SK-N-SH treated with all-trans-retinoic acid at 6 μM for 48 hours (cell line): ENCODE measurements at regions not wholly inside any gene's neighbourhood (a gene's known extent, or its start where the extent isn't known, plus 50 kb on each side); places are given as distances from the start of the nearest gene placed in this dataset.

Experiments
- ATAC-seq: fragments of 200-7000 bp; cut with Tn5 transposase; 3 replicates; pipeline ENCODE4 v1.9.1; 2020; ENCODE audit warnings: mild to moderate bottlenecking, moderate library complexity
- ARNTL ChIP-seq: fragments of 450-650 bp; formaldehyde crosslinking; IDR thresholded peaks from 2 replicates; pipeline ENCODE4 v1.5.0; 2020; ENCODE audit warnings: low read depth, mild to moderate bottlenecking, moderate library complexity, borderline replicate concordance
- BACH2 ChIP-seq: fragments of 250-450 bp; sonication (Bioruptor Pico); IDR thresholded peaks from 2 replicates; pipeline ENCODE4 v1.9.0; 2021; ENCODE audit warnings: mild to moderate bottlenecking, borderline replicate concordance
- CSDC2 ChIP-seq: fragments of 250-450 bp; sonication (Bioruptor Pico); IDR thresholded peaks from 2 replicates; pipeline ENCODE4 v1.5.0; 2020; ENCODE audit warnings: mild to moderate bottlenecking, moderate library complexity
- ESRRG ChIP-seq: fragments of 250-450 bp; sonication (Bioruptor Pico); IDR thresholded peaks from 2 replicates; pipeline ENCODE4 v1.6.1; 2021; ENCODE audit warnings: mild to moderate bottlenecking
- GLIS3 ChIP-seq: fragments of 250-450 bp; sonication (Bioruptor Pico); IDR thresholded peaks from 2 replicates; pipeline ENCODE4 v1.5.0; 2020; ENCODE audit warnings: mild to moderate bottlenecking, moderate library complexity
- ISL1 ChIP-seq: fragments of 250-450 bp; sonication (Bioruptor Pico); IDR thresholded peaks from 2 replicates; pipeline ENCODE4 v2.1.2; 2022; ENCODE audit warnings: mild to moderate bottlenecking, moderate library complexity
- OSR1 ChIP-seq: fragments of 250-450 bp; sonication (Bioruptor Pico); IDR thresholded peaks from 2 replicates; pipeline ENCODE4 v1.8.0; 2022; ENCODE audit warnings: moderate library complexity, mild to moderate bottlenecking, inconsistent platforms
- PPARA ChIP-seq: fragments of 250-450 bp; sonication (Bioruptor Pico); IDR thresholded peaks from 2 replicates; pipeline ENCODE4 v1.5.0; 2020; ENCODE audit warnings: mild to moderate bottlenecking, borderline replicate concordance
- RARB ChIP-seq: fragments of 250-450 bp; sonication (Bioruptor Pico); IDR thresholded peaks from 2 replicates; pipeline ENCODE4 v1.8.0; 2021; ENCODE audit warnings: mild to moderate bottlenecking, moderate library complexity
- SNAI2 ChIP-seq: fragments of 250-450 bp; sonication (Bioruptor Pico); IDR thresholded peaks from 2 replicates; pipeline ENCODE4 v1.5.0; 2020; ENCODE audit warnings: mild to moderate bottlenecking, moderate library complexity
- TCF4 ChIP-seq: fragments of 250-450 bp; sonication (Bioruptor Pico); IDR thresholded peaks from 2 replicates; pipeline ENCODE4 v1.8.0; 2021; ENCODE audit warnings: mild to moderate bottlenecking, moderate library complexity, borderline replicate concordance
- TOX ChIP-seq: fragments of 250-450 bp; sonication (Bioruptor Pico); IDR thresholded peaks from 2 replicates; pipeline ENCODE4 v1.8.0; 2021; ENCODE audit warnings: mild to moderate bottlenecking, moderate library complexity, borderline replicate concordance
- ZFP3 ChIP-seq: fragments of 250-450 bp; sonication (Bioruptor Pico); IDR thresholded peaks from 2 replicates; pipeline ENCODE4 v1.5.0; 2020; ENCODE audit warnings: mild to moderate bottlenecking, moderate library complexity
- ZNF565 ChIP-seq: fragments of 450-650 bp; formaldehyde crosslinking; conservative IDR thresholded peaks from 2 replicates; pipeline ENCODE4 v1.5.0; 2020; ENCODE audit warnings: low read depth, mild to moderate bottlenecking, moderate library complexity
- ZNF70 ChIP-seq: fragments of 450-650 bp; formaldehyde crosslinking; IDR thresholded peaks from 2 replicates; pipeline ENCODE4 v1.5.0; 2020; ENCODE audit warnings: mild to moderate bottlenecking, moderate library complexity
- ZNF8 ChIP-seq: fragments of 450-650 bp; formaldehyde crosslinking; IDR thresholded peaks from 2 replicates; pipeline ENCODE4 v1.5.0; 2020; ENCODE audit warnings: mild to moderate bottlenecking, moderate library complexity
- TF ChIP-seq, protein P1 (sequence below): fragments of 250-450 bp; sonication (Bioruptor Pico); IDR thresholded peaks from 2 replicates; pipeline ENCODE4 v1.5.1; 2021; ENCODE audit warnings: mild to moderate bottlenecking, moderate library complexity
- TF ChIP-seq, protein P2 (sequence below): fragments of 250-450 bp; sonication (Bioruptor Pico); IDR thresholded peaks from 2 replicates; pipeline ENCODE4 v1.8.0; 2020; ENCODE audit warnings: mild to moderate bottlenecking, moderate library complexity, borderline replicate concordance
- TF ChIP-seq, protein P3 (sequence below): fragments of 250-450 bp; sonication (Bioruptor Pico); IDR thresholded peaks from 2 replicates; pipeline ENCODE4 v1.5.1; 2020; ENCODE audit warnings: low read depth, mild to moderate bottlenecking, moderate library complexity
- TF ChIP-seq, protein P4 (sequence below): fragments of 250-450 bp; sonication (Bioruptor Pico); IDR thresholded peaks from 2 replicates; pipeline ENCODE4 v1.5.0; 2020; ENCODE audit warnings: mild to moderate bottlenecking, moderate library complexity
- TF ChIP-seq, protein P5 (sequence below): fragments of 250-450 bp; sonication (Bioruptor Pico); IDR thresholded peaks from 2 replicates; pipeline ENCODE4 v1.8.0; 2021; ENCODE audit warnings: low read depth, mild to moderate bottlenecking, moderate library complexity, borderline replicate concordance

DNA sequence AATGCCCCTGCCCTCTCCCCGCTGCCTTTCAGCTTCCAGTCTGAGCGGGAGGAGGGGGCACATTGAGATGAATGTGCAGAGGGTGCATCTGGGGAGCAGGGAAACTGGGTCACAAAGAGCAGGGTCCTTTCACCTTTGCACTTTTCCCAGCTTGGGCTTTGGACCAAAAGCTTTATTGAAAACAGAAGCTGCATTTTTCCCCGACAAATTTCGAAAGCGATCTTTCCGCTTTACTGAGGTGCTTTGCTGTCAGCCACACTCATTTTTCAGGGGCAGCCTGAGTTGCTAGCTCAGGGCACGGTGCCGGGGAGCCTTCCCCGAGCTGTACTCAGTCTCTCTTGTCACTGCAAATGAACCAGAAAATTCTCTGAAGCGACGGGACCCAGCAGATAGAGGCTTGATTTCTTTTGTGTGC is 283.7 kb upstream of the SOX4 start (continued):
- TF ChIP-seq, protein P1, sequence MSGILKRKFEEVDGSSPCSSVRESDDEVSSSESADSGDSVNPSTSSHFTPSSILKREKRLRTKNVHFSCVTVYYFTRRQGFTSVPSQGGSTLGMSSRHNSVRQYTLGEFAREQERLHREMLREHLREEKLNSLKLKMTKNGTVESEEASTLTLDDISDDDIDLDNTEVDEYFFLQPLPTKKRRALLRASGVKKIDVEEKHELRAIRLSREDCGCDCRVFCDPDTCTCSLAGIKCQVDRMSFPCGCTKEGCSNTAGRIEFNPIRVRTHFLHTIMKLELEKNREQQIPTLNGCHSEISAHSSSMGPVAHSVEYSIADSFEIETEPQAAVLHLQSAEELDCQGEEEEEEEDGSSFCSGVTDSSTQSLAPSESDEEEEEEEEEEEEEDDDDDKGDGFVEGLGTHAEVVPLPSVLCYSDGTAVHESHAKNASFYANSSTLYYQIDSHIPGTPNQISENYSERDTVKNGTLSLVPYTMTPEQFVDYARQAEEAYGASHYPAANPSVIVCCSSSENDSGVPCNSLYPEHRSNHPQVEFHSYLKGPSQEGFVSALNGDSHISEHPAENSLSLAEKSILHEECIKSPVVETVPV (CRISPR knock-in tag), result no peak
- TF ChIP-seq TOX, result no peak
- no peak for TF ChIP-seq RARB

DNA sequence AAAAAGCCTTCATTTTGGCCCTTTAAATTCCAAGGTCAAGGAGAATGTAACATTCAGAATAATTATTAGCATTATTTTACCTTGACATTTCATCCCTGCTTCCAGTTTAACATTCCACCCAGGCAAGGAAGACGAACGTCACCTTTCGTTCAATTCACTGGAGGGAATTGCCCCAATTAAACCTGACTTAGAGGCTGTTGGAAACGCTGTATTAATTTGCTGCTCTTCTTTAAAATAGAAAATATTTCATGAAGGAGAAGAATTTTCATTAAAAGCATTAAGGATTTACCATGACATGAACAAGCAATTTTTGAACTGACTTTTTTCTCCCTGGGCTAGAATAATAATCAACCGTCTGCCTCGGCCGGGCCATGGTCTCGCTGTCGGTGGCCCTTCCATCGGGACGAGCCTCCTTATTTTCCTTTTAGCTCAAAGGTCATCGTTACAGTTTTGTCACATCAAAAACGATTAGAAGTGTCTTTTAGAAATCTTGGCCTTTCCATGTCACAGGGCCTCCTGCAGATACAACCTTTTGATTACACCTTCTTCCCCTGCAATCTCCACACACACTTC is 282.9 kb upstream of the SOX4 start:
- no peak for TF ChIP-seq ZNF8 (CRISPR knock-in tag)
- no peak for TF ChIP-seq SNAI2
- TF ChIP-seq TCF4 (CRISPR knock-in tag), result no peak
- TF ChIP-seq, protein P2, sequence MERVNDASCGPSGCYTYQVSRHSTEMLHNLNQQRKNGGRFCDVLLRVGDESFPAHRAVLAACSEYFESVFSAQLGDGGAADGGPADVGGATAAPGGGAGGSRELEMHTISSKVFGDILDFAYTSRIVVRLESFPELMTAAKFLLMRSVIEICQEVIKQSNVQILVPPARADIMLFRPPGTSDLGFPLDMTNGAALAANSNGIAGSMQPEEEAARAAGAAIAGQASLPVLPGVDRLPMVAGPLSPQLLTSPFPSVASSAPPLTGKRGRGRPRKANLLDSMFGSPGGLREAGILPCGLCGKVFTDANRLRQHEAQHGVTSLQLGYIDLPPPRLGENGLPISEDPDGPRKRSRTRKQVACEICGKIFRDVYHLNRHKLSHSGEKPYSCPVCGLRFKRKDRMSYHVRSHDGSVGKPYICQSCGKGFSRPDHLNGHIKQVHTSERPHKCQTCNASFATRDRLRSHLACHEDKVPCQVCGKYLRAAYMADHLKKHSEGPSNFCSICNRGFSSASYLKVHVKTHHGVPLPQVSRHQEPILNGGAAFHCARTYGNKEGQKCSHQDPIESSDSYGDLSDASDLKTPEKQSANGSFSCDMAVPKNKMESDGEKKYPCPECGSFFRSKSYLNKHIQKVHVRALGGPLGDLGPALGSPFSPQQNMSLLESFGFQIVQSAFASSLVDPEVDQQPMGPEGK (CRISPR knock-in tag), result no peak
- no peak for TF ChIP-seq ISL1 (CRISPR knock-in tag)
- TF ChIP-seq CSDC2 (CRISPR knock-in tag), result no peak
- TF ChIP-seq ZFP3 (CRISPR knock-in tag), result no peak
- TF ChIP-seq ESRRG (CRISPR knock-in tag), result no peak
- ATAC-seq, result no peak

DNA sequence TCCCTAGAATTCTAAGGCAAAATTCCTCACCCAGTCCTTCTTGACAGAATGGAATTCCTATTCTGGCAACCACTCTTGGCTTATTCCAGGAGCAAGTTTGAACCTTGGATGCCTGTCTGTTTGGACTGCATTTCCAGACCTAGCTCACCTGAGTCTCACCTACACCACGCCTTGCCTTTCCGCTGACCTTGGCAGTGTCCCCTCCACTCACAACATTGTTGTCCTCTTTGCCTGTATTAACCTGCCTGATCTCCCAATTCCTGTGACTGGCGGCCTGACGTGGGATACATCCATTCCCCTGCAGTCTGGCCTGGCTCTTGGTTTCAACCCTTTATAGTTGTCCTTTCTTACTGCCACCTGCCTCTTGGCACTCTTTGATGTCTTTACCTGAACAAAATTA is 281.4 kb upstream of the SOX4 start:
- no peak for ATAC-seq

DNA sequence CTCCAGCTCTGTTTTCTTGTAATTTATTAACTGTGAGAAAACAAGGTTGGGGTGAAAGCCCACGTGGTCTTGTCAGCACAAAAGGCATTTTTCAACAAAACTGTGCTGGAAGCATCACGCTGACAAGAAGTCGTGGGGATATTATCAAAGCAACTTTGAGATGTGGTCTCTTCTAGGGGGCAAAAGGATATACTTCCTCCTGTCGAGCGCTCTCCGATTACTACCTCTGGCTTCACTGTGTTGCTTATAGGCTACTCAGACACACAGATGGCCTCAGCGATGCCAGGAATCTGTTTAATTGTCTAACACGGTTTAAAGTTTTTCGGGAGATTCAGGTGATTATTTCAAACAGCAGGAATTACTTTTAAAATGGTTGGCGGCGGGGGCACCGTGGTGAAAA is 275.9 kb upstream of the SOX4 start:
- TF ChIP-seq TOX (no peak), RARB (no peak), OSR1 (CRISPR knock-in tag) (no peak), ZNF70 (no peak), ESRRG (CRISPR knock-in tag) (no peak), ZNF565 (CRISPR knock-in tag) (no peak), TCF4 (CRISPR knock-in tag) (no peak), BACH2 (no peak), ARNTL (CRISPR knock-in tag) (no peak), ZNF8 (CRISPR knock-in tag) (no peak), GLIS3 (CRISPR knock-in tag) (no peak), CSDC2 (CRISPR knock-in tag) (no peak), SNAI2 (no peak), PPARA (CRISPR knock-in tag) (no peak)
- TF ChIP-seq, protein P2 (CRISPR knock-in tag), result no peak
- TF ChIP-seq, protein P3, sequence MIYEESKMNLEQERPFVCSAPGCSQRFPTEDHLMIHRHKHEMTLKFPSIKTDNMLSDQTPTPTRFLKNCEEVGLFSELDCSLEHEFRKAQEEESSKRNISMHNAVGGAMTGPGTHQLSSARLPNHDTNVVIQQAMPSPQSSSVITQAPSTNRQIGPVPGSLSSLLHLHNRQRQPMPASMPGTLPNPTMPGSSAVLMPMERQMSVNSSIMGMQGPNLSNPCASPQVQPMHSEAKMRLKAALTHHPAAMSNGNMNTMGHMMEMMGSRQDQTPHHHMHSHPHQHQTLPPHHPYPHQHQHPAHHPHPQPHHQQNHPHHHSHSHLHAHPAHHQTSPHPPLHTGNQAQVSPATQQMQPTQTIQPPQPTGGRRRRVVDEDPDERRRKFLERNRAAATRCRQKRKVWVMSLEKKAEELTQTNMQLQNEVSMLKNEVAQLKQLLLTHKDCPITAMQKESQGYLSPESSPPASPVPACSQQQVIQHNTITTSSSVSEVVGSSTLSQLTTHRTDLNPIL (CRISPR knock-in tag), result no peak
- TF ChIP-seq, protein P4, sequence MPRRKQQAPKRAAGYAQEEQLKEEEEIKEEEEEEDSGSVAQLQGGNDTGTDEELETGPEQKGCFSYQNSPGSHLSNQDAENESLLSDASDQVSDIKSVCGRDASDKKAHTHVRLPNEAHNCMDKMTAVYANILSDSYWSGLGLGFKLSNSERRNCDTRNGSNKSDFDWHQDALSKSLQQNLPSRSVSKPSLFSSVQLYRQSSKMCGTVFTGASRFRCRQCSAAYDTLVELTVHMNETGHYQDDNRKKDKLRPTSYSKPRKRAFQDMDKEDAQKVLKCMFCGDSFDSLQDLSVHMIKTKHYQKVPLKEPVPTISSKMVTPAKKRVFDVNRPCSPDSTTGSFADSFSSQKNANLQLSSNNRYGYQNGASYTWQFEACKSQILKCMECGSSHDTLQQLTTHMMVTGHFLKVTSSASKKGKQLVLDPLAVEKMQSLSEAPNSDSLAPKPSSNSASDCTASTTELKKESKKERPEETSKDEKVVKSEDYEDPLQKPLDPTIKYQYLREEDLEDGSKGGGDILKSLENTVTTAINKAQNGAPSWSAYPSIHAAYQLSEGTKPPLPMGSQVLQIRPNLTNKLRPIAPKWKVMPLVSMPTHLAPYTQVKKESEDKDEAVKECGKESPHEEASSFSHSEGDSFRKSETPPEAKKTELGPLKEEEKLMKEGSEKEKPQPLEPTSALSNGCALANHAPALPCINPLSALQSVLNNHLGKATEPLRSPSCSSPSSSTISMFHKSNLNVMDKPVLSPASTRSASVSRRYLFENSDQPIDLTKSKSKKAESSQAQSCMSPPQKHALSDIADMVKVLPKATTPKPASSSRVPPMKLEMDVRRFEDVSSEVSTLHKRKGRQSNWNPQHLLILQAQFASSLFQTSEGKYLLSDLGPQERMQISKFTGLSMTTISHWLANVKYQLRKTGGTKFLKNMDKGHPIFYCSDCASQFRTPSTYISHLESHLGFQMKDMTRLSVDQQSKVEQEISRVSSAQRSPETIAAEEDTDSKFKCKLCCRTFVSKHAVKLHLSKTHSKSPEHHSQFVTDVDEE (CRISPR knock-in tag), result no peak
- TF ChIP-seq, protein P1 (CRISPR knock-in tag), result no peak
- TF ChIP-seq, protein P5, sequence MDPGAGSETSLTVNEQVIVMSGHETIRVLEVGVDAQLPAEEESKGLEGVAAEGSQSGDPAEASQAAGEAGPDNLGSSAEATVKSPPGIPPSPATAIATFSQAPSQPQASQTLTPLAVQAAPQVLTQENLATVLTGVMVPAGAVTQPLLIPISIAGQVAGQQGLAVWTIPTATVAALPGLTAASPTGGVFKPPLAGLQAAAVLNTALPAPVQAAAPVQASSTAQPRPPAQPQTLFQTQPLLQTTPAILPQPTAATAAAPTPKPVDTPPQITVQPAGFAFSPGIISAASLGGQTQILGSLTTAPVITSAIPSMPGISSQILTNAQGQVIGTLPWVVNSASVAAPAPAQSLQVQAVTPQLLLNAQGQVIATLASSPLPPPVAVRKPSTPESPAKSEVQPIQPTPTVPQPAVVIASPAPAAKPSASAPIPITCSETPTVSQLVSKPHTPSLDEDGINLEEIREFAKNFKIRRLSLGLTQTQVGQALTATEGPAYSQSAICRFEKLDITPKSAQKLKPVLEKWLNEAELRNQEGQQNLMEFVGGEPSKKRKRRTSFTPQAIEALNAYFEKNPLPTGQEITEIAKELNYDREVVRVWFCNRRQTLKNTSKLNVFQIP, result no peak
- ATAC-seq, result no peak

More for the DNA sequence above, 281.4 kb upstream of the SOX4 start:
- TF ChIP-seq CSDC2 (CRISPR knock-in tag) (no peak), TOX (no peak), ZNF565 (CRISPR knock-in tag) (no peak)
